Activated T-cell treated with anti-CD3 and anti-CD28 coated beads for 48 hours (primary cell): ENCODE measurements at regions not wholly inside any gene's neighbourhood (a gene's known extent, or its start where the extent isn't known, plus 50 kb on each side); places are given as distances from the start of the nearest gene placed in this dataset.
"Not testable (repeated sequence)": the region's sequence is repeated elsewhere in the genome, so short reads cannot be mapped to it uniquely, and the experiment has no call there.

Experiments
- DNase-seq: peaks from one replicate; pipeline ENCODE4 v3.0.0-alpha.2; 2020; ENCODE audit warnings: low read depth

GRCh38 chr20:53644108-53644507, 50.5 kb upstream of the ZNF217 start:
- DNase-seq = not testable (repeated sequence)
